Keratinocyte (primary cell): ENCODE measurements at regions not wholly inside any gene's neighbourhood (a gene's known extent, or its start where the extent isn't known, plus 50 kb on each side); places are given as distances from the start of the nearest gene placed in this dataset.

Experiments used
- EZH2 ChIP-seq: IDR thresholded peaks from one replicate; pipeline ENCODE4 v1.6.1; 2012; ENCODE audit warnings: inconsistent platforms, mild to moderate bottlenecking, low read length, moderate library complexity
- TF ChIP-seq, protein P1 (sequence below), 3 experiments: IDR thresholded peaks in 1 of 3; conservative IDR thresholded peaks in 1 of 3; optimal IDR thresholded peaks in 1 of 3; 2 replicates in 2 of 3; 3 replicates in 1 of 3; pipeline versions ENCODE3 to v1.5.1; 2011; ENCODE audit warnings: low read length in 3 of 3, mild to moderate bottlenecking in 3 of 3, moderate library complexity in 2 of 3, control low read depth in 1 of 3, inconsistent platforms in 1 of 3; ENCODE audit not compliant: insufficient read depth in 2 of 3; ENCODE audit errors: extremely low read depth in 1 of 3

DNA sequence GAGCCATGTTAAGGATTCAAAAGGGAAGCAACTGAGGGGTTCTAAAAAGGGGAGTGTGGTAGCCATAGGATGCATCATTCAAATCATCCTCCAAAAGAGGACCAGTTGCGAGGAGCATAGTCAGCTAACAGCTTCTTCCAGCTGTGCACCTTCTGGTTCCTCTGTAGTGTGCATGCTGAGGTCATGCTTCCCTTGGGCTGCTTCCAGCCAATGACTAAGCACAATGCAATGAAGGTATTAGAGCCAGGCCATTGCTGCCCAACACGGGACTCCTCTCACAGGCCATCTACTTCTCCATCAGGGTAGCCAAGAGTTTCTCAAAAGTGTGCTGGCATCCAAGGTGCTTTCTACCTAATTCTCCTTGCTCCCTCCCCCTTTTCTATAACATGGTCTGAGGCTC is 69.2 kb upstream of the ARID2 start:
- TF ChIP-seq, protein P1, sequence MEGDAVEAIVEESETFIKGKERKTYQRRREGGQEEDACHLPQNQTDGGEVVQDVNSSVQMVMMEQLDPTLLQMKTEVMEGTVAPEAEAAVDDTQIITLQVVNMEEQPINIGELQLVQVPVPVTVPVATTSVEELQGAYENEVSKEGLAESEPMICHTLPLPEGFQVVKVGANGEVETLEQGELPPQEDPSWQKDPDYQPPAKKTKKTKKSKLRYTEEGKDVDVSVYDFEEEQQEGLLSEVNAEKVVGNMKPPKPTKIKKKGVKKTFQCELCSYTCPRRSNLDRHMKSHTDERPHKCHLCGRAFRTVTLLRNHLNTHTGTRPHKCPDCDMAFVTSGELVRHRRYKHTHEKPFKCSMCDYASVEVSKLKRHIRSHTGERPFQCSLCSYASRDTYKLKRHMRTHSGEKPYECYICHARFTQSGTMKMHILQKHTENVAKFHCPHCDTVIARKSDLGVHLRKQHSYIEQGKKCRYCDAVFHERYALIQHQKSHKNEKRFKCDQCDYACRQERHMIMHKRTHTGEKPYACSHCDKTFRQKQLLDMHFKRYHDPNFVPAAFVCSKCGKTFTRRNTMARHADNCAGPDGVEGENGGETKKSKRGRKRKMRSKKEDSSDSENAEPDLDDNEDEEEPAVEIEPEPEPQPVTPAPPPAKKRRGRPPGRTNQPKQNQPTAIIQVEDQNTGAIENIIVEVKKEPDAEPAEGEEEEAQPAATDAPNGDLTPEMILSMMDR (optimal IDR thresholded peaks at IDR 0.05 in 1 of 3, IDR thresholded peaks at IDR 0.05 in 1 of 3, conservative IDR thresholded peaks at IDR 0.05 in 1 of 3; ENCODE audit: extremely low read depth in 1 of 3, insufficient read depth in 2 of 3, low read length in 3 of 3) = no peak
- TF ChIP-seq EZH2 = no peak
